Osteoblast (primary cell): ENCODE measurements at regions not wholly inside any gene's neighbourhood (a gene's known extent, or its start where the extent isn't known, plus 50 kb on each side); places are given as distances from the start of the nearest gene placed in this dataset.

Experiments used
- DNase-seq: peaks from one replicate; pipeline ENCODE4 v3.0.0; 2011; ENCODE audit warnings: low spot score, mixed read lengths; ENCODE audit not compliant: insufficient read length; ENCODE audit errors: missing footprints
- H2AFZ ChIP-seq: 2 replicates; pipeline ENCODE4 v1.6.0; 2011; ENCODE audit warnings: mild to moderate bottlenecking, low read length
- H3K27ac ChIP-seq: 2 replicates; pipeline ENCODE4 v1.5.1; 2011; ENCODE audit warnings: mild to moderate bottlenecking, low read depth, low read length, moderate library complexity
- H3K27me3 ChIP-seq: 2 replicates; pipeline ENCODE4 v1.6.0; 2012; ENCODE audit warnings: mild to moderate bottlenecking, control low read depth, inconsistent platforms, low read length, moderate library complexity; ENCODE audit not compliant: insufficient read depth
- H3K36me3 ChIP-seq: 2 replicates; pipeline ENCODE4 v1.5.1; 2011; ENCODE audit warnings: mild to moderate bottlenecking, low read length, control low read depth, moderate library complexity; ENCODE audit not compliant: insufficient read depth
- H3K4me1 ChIP-seq: 2 replicates; pipeline ENCODE4 v1.5.1; 2011; ENCODE audit warnings: mild to moderate bottlenecking, low read length, control low read depth, moderate library complexity; ENCODE audit not compliant: insufficient read depth
- H3K4me2 ChIP-seq: 2 replicates; pipeline ENCODE4 v1.6.0; 2011; ENCODE audit warnings: mild to moderate bottlenecking, low read length; ENCODE audit not compliant: insufficient read depth
- H3K4me3 ChIP-seq: fragments of 200-600 bp; sonication (generic); 3 replicates; pipeline ENCODE4 v1.5.1; 2012; ENCODE audit warnings: mild to moderate bottlenecking, low read length, inconsistent platforms; ENCODE audit not compliant: insufficient read depth
- H3K79me2 ChIP-seq: 2 replicates; pipeline ENCODE4 v1.6.0; 2012; ENCODE audit warnings: mild to moderate bottlenecking, low read length, control low read depth, inconsistent platforms; ENCODE audit not compliant: insufficient read depth
- H3K9me3 ChIP-seq: 2 replicates; pipeline ENCODE4 v1.5.1; 2011; ENCODE audit warnings: low read depth, low read length, control low read depth
- H4K20me1 ChIP-seq: 2 replicates; pipeline ENCODE4 v1.6.0; 2012; ENCODE audit warnings: mild to moderate bottlenecking, low read length, control low read depth; ENCODE audit not compliant: insufficient read depth
- TF ChIP-seq, protein P1 (sequence below): IDR thresholded peaks from 2 replicates; pipeline ENCODE4 v1.5.1; 2011; ENCODE audit warnings: mild to moderate bottlenecking, low read depth, low read length, moderate library complexity; ENCODE audit errors: extremely low read depth

- H3K9me3 ChIP-seq = no peaks in the 10 kb centered on the region
- no peak overlapping the region for H3K4me3 ChIP-seq
- H2AFZ ChIP-seq = no peak overlapping the region
- H3K27ac ChIP-seq = no peak overlapping the region
- no peaks in the 10 kb centered on the region for H4K20me1 ChIP-seq
- H3K79me2 ChIP-seq = no peaks in the 10 kb centered on the region
- H3K4me2 ChIP-seq = no peak overlapping the region
- no peaks in the 10 kb centered on the region for H3K36me3 ChIP-seq
- TF ChIP-seq, protein P1, sequence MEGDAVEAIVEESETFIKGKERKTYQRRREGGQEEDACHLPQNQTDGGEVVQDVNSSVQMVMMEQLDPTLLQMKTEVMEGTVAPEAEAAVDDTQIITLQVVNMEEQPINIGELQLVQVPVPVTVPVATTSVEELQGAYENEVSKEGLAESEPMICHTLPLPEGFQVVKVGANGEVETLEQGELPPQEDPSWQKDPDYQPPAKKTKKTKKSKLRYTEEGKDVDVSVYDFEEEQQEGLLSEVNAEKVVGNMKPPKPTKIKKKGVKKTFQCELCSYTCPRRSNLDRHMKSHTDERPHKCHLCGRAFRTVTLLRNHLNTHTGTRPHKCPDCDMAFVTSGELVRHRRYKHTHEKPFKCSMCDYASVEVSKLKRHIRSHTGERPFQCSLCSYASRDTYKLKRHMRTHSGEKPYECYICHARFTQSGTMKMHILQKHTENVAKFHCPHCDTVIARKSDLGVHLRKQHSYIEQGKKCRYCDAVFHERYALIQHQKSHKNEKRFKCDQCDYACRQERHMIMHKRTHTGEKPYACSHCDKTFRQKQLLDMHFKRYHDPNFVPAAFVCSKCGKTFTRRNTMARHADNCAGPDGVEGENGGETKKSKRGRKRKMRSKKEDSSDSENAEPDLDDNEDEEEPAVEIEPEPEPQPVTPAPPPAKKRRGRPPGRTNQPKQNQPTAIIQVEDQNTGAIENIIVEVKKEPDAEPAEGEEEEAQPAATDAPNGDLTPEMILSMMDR = no peak
- DNase-seq = no peak
- no peaks in the 10 kb centered on the region for H3K27me3 ChIP-seq
- no peaks in the 10 kb centered on the region for H3K4me1 ChIP-seq
Observed at GRCh38 chr22:47607486-47607885, 845.0 kb downstream of the TBC1D22A start.

- Histone ChIP-seq H3K4me1 (no peaks in the 10 kb centered on the region), H4K20me1 (no peaks in the 10 kb centered on the region), H3K79me2 (no peaks in the 10 kb centered on the region), H3K4me3 (no peak overlapping the region), H3K27me3 (no peaks in the 10 kb centered on the region), H3K27ac (no peak overlapping the region), H3K36me3 (no peaks in the 10 kb centered on the region), H3K4me2 (no peak overlapping the region), H2AFZ (no peak overlapping the region), H3K9me3 (no peaks in the 10 kb centered on the region)
- DNase-seq = peak; percentile 55
- TF ChIP-seq, protein P1 = no peak
Observed at GRCh38 chr22:47606426-47606825, 844.0 kb downstream of the TBC1D22A start.

- no peaks in the 10 kb centered on the region for H3K79me2 ChIP-seq
- H3K4me1 ChIP-seq = no peaks in the 10 kb centered on the region
- H3K4me2 ChIP-seq = no peak overlapping the region
- no peak overlapping the region for H3K4me3 ChIP-seq
- H4K20me1 ChIP-seq = no peaks in the 10 kb centered on the region
- H2AFZ ChIP-seq = no peak overlapping the region
- DNase-seq = peak; percentile 65
- H3K36me3 ChIP-seq = no peaks in the 10 kb centered on the region
- H3K27ac ChIP-seq = no peak overlapping the region
- TF ChIP-seq, protein P1 = no peak
- no peaks in the 10 kb centered on the region for H3K27me3 ChIP-seq
- no peaks in the 10 kb centered on the region for H3K9me3 ChIP-seq
Observed at GRCh38 chr22:47605886-47606285, 843.4 kb downstream of the TBC1D22A start.

DNA sequence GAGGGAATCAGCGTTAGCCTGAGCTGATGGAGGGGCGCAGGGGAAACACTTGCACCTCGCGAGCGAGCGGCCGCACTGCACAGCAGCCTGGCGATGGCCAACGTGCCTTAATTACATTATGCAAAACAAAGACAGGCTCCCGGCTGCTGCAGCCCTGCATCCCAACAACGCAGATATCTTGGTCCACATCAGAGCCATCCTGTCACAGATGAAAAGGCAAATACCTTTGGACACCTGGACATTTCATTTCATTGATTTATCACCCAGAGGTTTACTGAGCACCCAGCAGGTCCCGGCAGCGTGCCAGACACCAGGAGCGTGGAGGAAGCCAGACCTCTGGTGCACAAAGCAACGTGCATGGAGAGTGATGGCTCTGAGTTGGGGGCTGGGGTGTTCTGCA, 843.0 kb downstream of the TBC1D22A start:
- Histone ChIP-seq H3K36me3 (no peaks in the 10 kb centered on the region), H3K4me2 (no peak overlapping the region), H3K79me2 (no peaks in the 10 kb centered on the region), H3K4me1 (no peaks in the 10 kb centered on the region), H4K20me1 (no peaks in the 10 kb centered on the region), H3K27me3 (no peaks in the 10 kb centered on the region), H2AFZ (no peak overlapping the region), H3K9me3 (no peaks in the 10 kb centered on the region), H3K27ac (no peak overlapping the region), H3K4me3 (no peak overlapping the region)
- DNase-seq = no peak
- TF ChIP-seq, protein P1 = no peak
